WERI-Rb-1 (cell line): ENCODE measurements at regions not wholly inside any gene's neighbourhood (a gene's known extent, or its start where the extent isn't known, plus 50 kb on each side); places are given as distances from the start of the nearest gene placed in this dataset.
"Not testable (repeated sequence)": the region's sequence is repeated elsewhere in the genome, so short reads cannot be mapped to it uniquely, and the experiment has no call there.

ENCODE experiments used
- DNase-seq: peaks from one replicate; pipeline ENCODE4 v3.0.0-alpha.2; 2020
- H3K27ac ChIP-seq: fragments of 250-450 bp; sonication (Bioruptor Pico); 2 replicates; pipeline ENCODE4 v1.5.1; 2020; ENCODE audit warnings: mild to moderate bottlenecking, moderate library complexity
- H3K27me3 ChIP-seq: fragments of 250-450 bp; sonication (Bioruptor Pico); 2 replicates; pipeline ENCODE4 v1.5.1; 2021; ENCODE audit warnings: mild to moderate bottlenecking, low read depth, moderate library complexity; ENCODE audit not compliant: insufficient read depth, severe bottlenecking
- H3K36me3 ChIP-seq: fragments of 250-450 bp; sonication (Bioruptor Pico); 2 replicates; pipeline ENCODE4 v1.5.1; 2020; ENCODE audit warnings: mild to moderate bottlenecking, moderate library complexity
- H3K4me3 ChIP-seq: 2 replicates; pipeline ENCODE4 v1.5.1; 2011; ENCODE audit warnings: low read depth, mild to moderate bottlenecking, control low read depth, low read length
- H3K9me3 ChIP-seq: fragments of 250-450 bp; sonication (Bioruptor Pico); 2 replicates; pipeline ENCODE4 v1.5.1; 2021; ENCODE audit warnings: mild to moderate bottlenecking, moderate library complexity; ENCODE audit not compliant: severe bottlenecking
- TF ChIP-seq, protein P1 (sequence below): IDR thresholded peaks from 2 replicates; pipeline ENCODE4 v1.5.1; 2011; ENCODE audit warnings: low read depth, mild to moderate bottlenecking, control low read depth, inconsistent platforms, low read length

DNA sequence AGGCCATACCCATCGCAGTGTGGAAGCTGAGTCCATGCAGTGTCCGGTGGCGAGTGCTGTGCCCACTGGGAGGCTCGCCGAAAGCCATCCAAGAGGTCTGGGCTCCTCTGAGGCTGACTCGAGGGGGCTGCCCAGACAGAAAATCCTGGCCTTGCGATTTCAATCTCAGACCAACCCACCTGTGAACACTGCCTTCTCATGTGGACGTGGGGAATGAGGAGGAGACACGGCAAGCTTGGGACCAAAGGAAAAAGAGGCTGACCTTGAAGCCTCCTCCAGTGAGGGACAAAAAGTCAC is 157.2 kb upstream of the AFDN start:
- TF ChIP-seq, protein P1, sequence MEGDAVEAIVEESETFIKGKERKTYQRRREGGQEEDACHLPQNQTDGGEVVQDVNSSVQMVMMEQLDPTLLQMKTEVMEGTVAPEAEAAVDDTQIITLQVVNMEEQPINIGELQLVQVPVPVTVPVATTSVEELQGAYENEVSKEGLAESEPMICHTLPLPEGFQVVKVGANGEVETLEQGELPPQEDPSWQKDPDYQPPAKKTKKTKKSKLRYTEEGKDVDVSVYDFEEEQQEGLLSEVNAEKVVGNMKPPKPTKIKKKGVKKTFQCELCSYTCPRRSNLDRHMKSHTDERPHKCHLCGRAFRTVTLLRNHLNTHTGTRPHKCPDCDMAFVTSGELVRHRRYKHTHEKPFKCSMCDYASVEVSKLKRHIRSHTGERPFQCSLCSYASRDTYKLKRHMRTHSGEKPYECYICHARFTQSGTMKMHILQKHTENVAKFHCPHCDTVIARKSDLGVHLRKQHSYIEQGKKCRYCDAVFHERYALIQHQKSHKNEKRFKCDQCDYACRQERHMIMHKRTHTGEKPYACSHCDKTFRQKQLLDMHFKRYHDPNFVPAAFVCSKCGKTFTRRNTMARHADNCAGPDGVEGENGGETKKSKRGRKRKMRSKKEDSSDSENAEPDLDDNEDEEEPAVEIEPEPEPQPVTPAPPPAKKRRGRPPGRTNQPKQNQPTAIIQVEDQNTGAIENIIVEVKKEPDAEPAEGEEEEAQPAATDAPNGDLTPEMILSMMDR, result no peak
- Histone ChIP-seq H3K27me3 (no peaks in the 10 kb centered on the region), H3K27ac (no peak overlapping the region), H3K36me3 (no peaks in the 10 kb centered on the region), H3K9me3 (no peaks in the 10 kb centered on the region), H3K4me3 (no peak overlapping the region)
- no peak for DNase-seq

DNA sequence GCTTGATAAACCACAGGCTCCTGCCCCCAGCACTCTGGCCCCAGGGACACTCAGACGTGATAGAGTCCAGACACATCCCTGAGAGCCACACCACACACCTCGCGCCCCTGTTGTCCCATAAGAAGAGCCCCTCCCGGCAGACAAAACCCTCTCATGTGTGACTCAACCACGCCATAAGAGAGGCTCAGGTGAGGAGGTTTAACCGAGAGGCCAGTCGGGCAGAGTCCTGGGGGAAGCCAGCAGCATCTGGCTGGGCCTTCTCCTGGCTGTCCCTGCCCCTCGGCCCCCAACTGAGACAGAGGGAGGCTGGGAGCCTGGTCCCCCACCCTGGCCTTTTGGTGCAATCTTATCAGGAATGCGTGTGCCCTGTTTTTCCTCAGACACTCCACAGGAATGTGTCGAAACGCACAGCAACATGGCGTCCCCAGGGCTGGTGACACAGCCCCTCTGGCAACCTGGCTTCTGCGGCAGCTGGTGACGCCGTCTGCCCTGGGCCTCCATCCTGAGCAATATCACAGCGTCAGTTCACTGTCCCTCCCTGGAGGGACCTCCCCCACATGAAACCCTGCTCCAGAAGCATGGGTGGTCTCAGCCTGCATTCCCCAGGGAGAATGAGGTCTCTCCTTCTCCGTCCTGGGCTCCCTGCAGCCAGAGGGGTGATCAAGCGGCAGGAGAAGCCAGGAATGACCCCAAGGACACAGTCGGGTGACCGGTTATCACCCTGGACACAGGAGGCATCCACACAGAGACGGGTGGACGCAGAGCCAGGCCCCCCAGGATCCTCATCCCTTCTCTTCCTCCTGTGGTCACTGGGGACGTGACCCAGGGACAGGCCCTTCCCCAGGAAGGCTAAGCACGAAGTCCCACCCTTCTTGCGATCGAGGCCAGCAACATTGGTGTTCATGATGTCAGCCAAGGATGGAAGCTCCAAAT is 156.6 kb upstream of the AFDN start:
- H3K27me3 ChIP-seq, result no peaks in the 10 kb centered on the region

DNA sequence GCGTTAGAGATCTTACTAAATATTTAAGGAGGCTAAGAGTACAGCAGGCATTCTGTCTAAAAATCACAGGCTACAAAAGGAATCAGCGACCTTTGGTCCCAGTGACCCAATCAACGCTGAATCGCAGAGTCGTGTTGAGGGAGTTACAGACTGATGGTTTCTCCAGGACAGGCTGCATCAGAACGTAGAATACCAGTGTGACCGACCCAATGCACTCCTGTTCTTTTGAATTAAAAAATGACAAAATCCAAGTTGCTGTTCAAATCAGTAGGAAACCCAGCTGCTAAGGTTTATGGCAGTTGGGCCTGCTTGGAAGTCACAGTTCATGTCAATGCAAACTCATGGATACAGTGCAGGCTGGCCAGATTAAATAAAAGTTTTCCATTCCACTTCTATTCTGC is 155.8 kb upstream of the AFDN start:
- DNase-seq, result no peak
- Histone ChIP-seq H3K36me3 (no peaks in the 10 kb centered on the region), H3K9me3 (no peaks in the 10 kb centered on the region), H3K27ac (no peak overlapping the region), H3K27me3 (no peaks in the 10 kb centered on the region), H3K4me3 (no peak overlapping the region)
- TF ChIP-seq, protein P1, result no peak

More for the DNA sequence above, 156.6 kb upstream of the AFDN start:
- Histone ChIP-seq H3K4me3 (no peak overlapping the region), H3K27ac (no peak overlapping the region), H3K9me3 (no peaks in the 10 kb centered on the region), H3K36me3 (no peaks in the 10 kb centered on the region)
- TF ChIP-seq, protein P1, result no peak
- no peak for DNase-seq

DNA sequence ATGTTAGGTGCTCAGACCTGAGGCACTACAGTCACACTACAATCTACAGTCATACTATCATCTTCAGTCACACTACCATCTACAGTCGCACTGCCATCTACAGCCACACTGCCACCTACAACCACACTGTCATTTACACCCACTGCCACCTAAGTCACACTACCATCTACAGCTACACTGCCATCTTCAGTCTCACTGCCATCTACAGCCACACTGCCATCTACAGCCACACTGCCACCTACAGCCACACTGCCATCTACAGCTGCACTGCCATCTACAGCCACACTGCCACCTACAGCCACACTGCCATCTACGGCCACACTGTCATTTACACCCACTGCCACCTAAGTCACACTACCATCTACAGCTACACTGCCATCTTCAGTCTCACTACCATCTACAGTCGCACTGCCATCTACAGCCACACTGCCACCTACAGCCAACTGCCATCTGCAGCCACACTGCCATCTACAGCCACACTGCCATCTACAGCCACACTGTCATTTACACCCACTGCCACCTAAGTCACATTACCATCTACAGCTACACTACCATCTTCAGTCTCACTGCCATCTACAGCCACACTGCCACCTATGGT is 155.2 kb upstream of the AFDN start:
- TF ChIP-seq, protein P1, result 0 out of 2 replicates have a peak, but pooled peaks have one; percentile 9
- not testable (repeated sequence) for H3K9me3 ChIP-seq, H3K36me3 ChIP-seq, DNase-seq, H3K4me3 ChIP-seq, H3K27ac ChIP-seq, H3K27me3 ChIP-seq

DNA sequence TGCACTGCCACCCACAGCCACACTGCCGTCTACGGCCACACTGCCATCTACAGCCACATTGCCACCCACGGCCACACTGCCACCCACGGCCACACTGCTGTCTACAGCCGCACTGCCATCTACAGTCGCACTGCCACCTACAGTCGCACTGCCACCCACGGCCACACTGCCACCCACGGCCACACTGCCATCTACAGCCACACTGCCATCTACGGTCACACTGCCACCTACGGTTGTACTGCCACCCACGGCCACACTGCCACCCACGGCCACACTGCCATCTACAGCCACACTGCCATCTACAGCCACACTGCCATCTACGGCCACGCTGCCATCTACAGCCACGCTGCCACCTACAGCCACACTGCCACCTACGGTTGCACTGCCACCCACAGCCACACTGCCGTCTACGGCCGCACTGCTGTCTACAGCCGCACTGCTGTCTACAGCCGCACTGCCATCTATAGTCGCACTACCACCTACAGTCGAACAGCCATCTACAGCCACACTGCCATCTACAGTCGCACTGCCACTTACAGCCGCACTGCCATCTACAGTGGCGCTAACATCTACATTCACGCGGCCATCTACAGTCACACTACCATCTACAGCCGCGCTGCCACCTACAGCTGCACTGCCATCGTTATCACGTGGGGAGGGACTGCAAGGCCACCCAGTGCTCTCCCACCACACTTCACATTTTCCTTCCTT is 154.6 kb upstream of the AFDN start:
- TF ChIP-seq, protein P1, result no peak
- Histone ChIP-seq H3K36me3 (no peaks in the 10 kb centered on the region), H3K9me3 (no peaks in the 10 kb centered on the region), H3K4me3 (no peak overlapping the region), H3K27ac (no peak overlapping the region), H3K27me3 (no peaks in the 10 kb centered on the region)
- DNase-seq, result no peak
